C4-2B (cell line): ENCODE measurements at regions not wholly inside any gene's neighbourhood (a gene's known extent, or its start where the extent isn't known, plus 50 kb on each side); places are given as distances from the start of the nearest gene placed in this dataset.

ENCODE experiments used
- CTCF ChIP-seq: fragments of 450-650 bp; conservative IDR thresholded peaks from 2 replicates; pipeline ENCODE4 v1.5.1; 2017; ENCODE audit warnings: mild to moderate bottlenecking
- ZFX ChIP-seq: fragments of 450-650 bp; IDR thresholded peaks from 2 replicates; pipeline ENCODE4 v1.6.1; 2017

- no peak for TF ChIP-seq CTCF
- TF ChIP-seq ZFX: no peak
These were observed 51.0 kb upstream of the PTPN13 start for GRCh38 chr4:86543080-86543479.
